ENCODE measurements at regions not wholly inside any gene's neighbourhood (a gene's known extent, or its start where the extent isn't known, plus 50 kb on each side); places are given as distances from the start of the nearest gene placed in this dataset.
"Not testable (repeated sequence)": the region's sequence is repeated elsewhere in the genome, so short reads cannot be mapped to it uniquely, and the experiment has no call there.

- no peak for DNase-seq (ENCODE audit: low read depth in 2 of 3, low spot score in 1 of 3)
These were observed 477.2 kb downstream of the ICE1 start for GRCh38 chr5:5899716-5900115.

- no peak for DNase-seq (ENCODE audit: low read depth in 2 of 3, low spot score in 1 of 3)
These were observed 465.8 kb downstream of the ICE1 start for GRCh38 chr5:5888284-5888683.

GRCh38 chr5:5887833-5888232 is 465.4 kb downstream of the ICE1 start:
- no peak for DNase-seq (ENCODE audit: low read depth in 2 of 3, low spot score in 1 of 3)

GRCh38 chr5:5886812-5887486 is 464.5 kb downstream of the ICE1 start:
- DNase-seq (ENCODE audit: low read depth in 2 of 3, low spot score in 1 of 3), result peak in 2 of 3 donors; percentile 21 to 26

- DNase-seq (ENCODE audit: low read depth in 2 of 3, low spot score in 1 of 3), result no peak
These were observed 463.9 kb downstream of the ICE1 start for GRCh38 chr5:5886353-5886752.

- DNase-seq (ENCODE audit: low read depth in 2 of 3, low spot score in 1 of 3), result no peak
These were observed 463.3 kb downstream of the ICE1 start for GRCh38 chr5:5885782-5886181.

- no peak for DNase-seq (ENCODE audit: low read depth in 2 of 3, low spot score in 1 of 3)
These were observed 462.1 kb downstream of the ICE1 start for GRCh38 chr5:5884593-5884992.

GRCh38 chr5:5883562-5883961 is 461.1 kb downstream of the ICE1 start:
- no peak for DNase-seq (ENCODE audit: low read depth in 2 of 3, low spot score in 1 of 3)

- no peak for DNase-seq (ENCODE audit: low read depth in 2 of 3, low spot score in 1 of 3)
These were observed 460.7 kb downstream of the ICE1 start for GRCh38 chr5:5883146-5883545.

GRCh38 chr5:5882706-5883105 is 460.2 kb downstream of the ICE1 start:
- DNase-seq (ENCODE audit: low read depth in 2 of 3, low spot score in 1 of 3), result no peak

- no peak for DNase-seq (ENCODE audit: low read depth in 2 of 3, low spot score in 1 of 3)
These were observed 458.8 kb downstream of the ICE1 start for GRCh38 chr5:5881294-5881693.

GRCh38 chr5:5880077-5880763 is 457.7 kb downstream of the ICE1 start:
- no peak for DNase-seq (ENCODE audit: low read depth in 2 of 3, low spot score in 1 of 3)

GRCh38 chr5:5857396-5857795 is 434.9 kb downstream of the ICE1 start:
- no peak for DNase-seq (ENCODE audit: low read depth in 2 of 3, low spot score in 1 of 3)

- no peak for DNase-seq (ENCODE audit: low read depth in 2 of 3, low spot score in 1 of 3)
These were observed 431.6 kb downstream of the ICE1 start for GRCh38 chr5:5854087-5854486.

GRCh38 chr5:5838493-5838892 is 416.0 kb downstream of the ICE1 start:
- no peak for DNase-seq (ENCODE audit: low read depth in 2 of 3, low spot score in 1 of 3)

- not testable (repeated sequence) for DNase-seq (ENCODE audit: low read depth in 2 of 3, low spot score in 1 of 3)
These were observed 409.1 kb downstream of the ICE1 start for GRCh38 chr5:5831622-5832021.

GRCh38 chr5:5828619-5829018 is 406.1 kb downstream of the ICE1 start:
- DNase-seq (ENCODE audit: low read depth in 2 of 3, low spot score in 1 of 3), result no peak

GRCh38 chr5:5826911-5827310 is 404.4 kb downstream of the ICE1 start:
- DNase-seq (ENCODE audit: low read depth in 2 of 3, low spot score in 1 of 3), result no peak

GRCh38 chr5:5822729-5823257 is 400.3 kb downstream of the ICE1 start:
- no peak for DNase-seq (ENCODE audit: low read depth in 2 of 3, low spot score in 1 of 3)

- DNase-seq (ENCODE audit: low read depth in 2 of 3, low spot score in 1 of 3), result no peak
These were observed 394.5 kb downstream of the ICE1 start for GRCh38 chr5:5816960-5817359.

- DNase-seq (ENCODE audit: low read depth in 2 of 3, low spot score in 1 of 3), result no peak
These were observed 391.0 kb downstream of the ICE1 start for GRCh38 chr5:5813441-5813840.

GRCh38 chr5:5810461-5810860 is 388.0 kb downstream of the ICE1 start:
- no peak for DNase-seq (ENCODE audit: low read depth in 2 of 3, low spot score in 1 of 3)

GRCh38 chr5:5805916-5806315 is 383.4 kb downstream of the ICE1 start:
- no peak for DNase-seq (ENCODE audit: low read depth in 2 of 3, low spot score in 1 of 3)

All from stimulated activated CD4-positive, alpha-beta T cell treated with anti-CD3 and anti-CD28 coated beads, Interleukin-12 subunit alpha, Interleukin-12 subunit beta, amount 100 ng/mL, for 48 hours (primary cell).